ENCODE measurements at regions not wholly inside any gene's neighbourhood (a gene's known extent, or its start where the extent isn't known, plus 50 kb on each side); places are given as distances from the start of the nearest gene placed in this dataset.

GRCh38 chr2:198259496-198259895, 455.1 kb downstream of the PLCL1 start:
- no peak for FAIRE-seq
- no peaks in the 10 kb centered on the region for H3K27me3 ChIP-seq (ENCODE audit: control insufficient read depth, extremely low read depth, insufficient read depth, low read length)
- H3K9me1 ChIP-seq (ENCODE audit: control insufficient read depth, extremely low read depth, insufficient read depth, low read length), result no peaks in the 10 kb centered on the region
- dilution Hi-C loops (cut with MboI; ENCODE audit: extremely low pct_ligation_motif_present, low sequenced_read_pairs), result no loop called here
- no peak overlapping the region for H2AFZ ChIP-seq (ENCODE audit: control insufficient read depth, low read length)
- H3K9ac ChIP-seq (ENCODE audit: control insufficient read depth, extremely low read depth, insufficient read depth, low read length), result no peak overlapping the region
- no peaks in the 10 kb centered on the region for H3K4me1 ChIP-seq (ENCODE audit: control insufficient read depth, extremely low read depth, insufficient read depth, low read length)
- TF ChIP-seq CTCF (optimal IDR thresholded peaks at IDR 0.05 in 1 of 3, IDR thresholded peaks at IDR 0.05 in 1 of 3, conservative IDR thresholded peaks at IDR 0.05 in 1 of 3; ENCODE audit: extremely low read depth in 1 of 3, insufficient read depth in 2 of 3, low read length in 3 of 3) (no peak), EZH2 (IDR thresholded peaks at IDR 0.05; ENCODE audit: low read length) (no peak)
- DNase-seq (ENCODE audit: low read depth, low spot score), result no peak
- no peak overlapping the region for H3K27ac ChIP-seq (ENCODE audit: control insufficient read depth, insufficient read depth, low read length)
- H3K4me3 ChIP-seq (ENCODE audit: control insufficient read depth in 2 of 3, extremely low read depth in 1 of 3, insufficient read depth in 2 of 3, low read depth in 1 of 3, low read length in 3 of 3), result no peak overlapping the region
- H3K36me3 ChIP-seq (ENCODE audit: control insufficient read depth in 2 of 2, extremely low read depth in 1 of 2, insufficient read depth in 2 of 2, low read length in 2 of 2), result no peaks in the 10 kb centered on the region
- no peaks in the 10 kb centered on the region for H4K20me1 ChIP-seq (ENCODE audit: control insufficient read depth, extremely low read depth, insufficient read depth, low read length)
- no peaks in the 10 kb centered on the region for H3K79me2 ChIP-seq (ENCODE audit: control insufficient read depth, insufficient read depth, low read length)
- H3K4me2 ChIP-seq (ENCODE audit: control insufficient read depth, extremely low read depth, insufficient read depth, low read depth, low read length), result no peak overlapping the region
- H3K9me3 ChIP-seq (ENCODE audit: control insufficient read depth, low read depth, low read length), result no peaks in the 10 kb centered on the region

GRCh38 chr2:198254536-198255090, 450.2 kb downstream of the PLCL1 start:
- H3K4me2 ChIP-seq (ENCODE audit: control insufficient read depth, extremely low read depth, insufficient read depth, low read depth, low read length), result no peak overlapping the region
- H3K9me3 ChIP-seq (ENCODE audit: control insufficient read depth, low read depth, low read length), result no peaks in the 10 kb centered on the region
- dilution Hi-C loops (cut with MboI; ENCODE audit: extremely low pct_ligation_motif_present, low sequenced_read_pairs), result no loop called here
- no peak overlapping the region for H3K4me3 ChIP-seq (ENCODE audit: control insufficient read depth in 2 of 3, extremely low read depth in 1 of 3, insufficient read depth in 2 of 3, low read depth in 1 of 3, low read length in 3 of 3)
- H3K9me1 ChIP-seq (ENCODE audit: control insufficient read depth, extremely low read depth, insufficient read depth, low read length), result no peaks in the 10 kb centered on the region
- H3K79me2 ChIP-seq (ENCODE audit: control insufficient read depth, insufficient read depth, low read length), result no peaks in the 10 kb centered on the region
- FAIRE-seq (no peak), DNase-seq (ENCODE audit: low read depth, low spot score) (no peak)
- TF ChIP-seq CTCF (optimal IDR thresholded peaks at IDR 0.05 in 1 of 3, IDR thresholded peaks at IDR 0.05 in 1 of 3, conservative IDR thresholded peaks at IDR 0.05 in 1 of 3; ENCODE audit: extremely low read depth in 1 of 3, insufficient read depth in 2 of 3, low read length in 3 of 3) (no peak), EZH2 (IDR thresholded peaks at IDR 0.05; ENCODE audit: low read length) (no peak)
- no peak overlapping the region for H2AFZ ChIP-seq (ENCODE audit: control insufficient read depth, low read length)
- no peaks in the 10 kb centered on the region for H3K4me1 ChIP-seq (ENCODE audit: control insufficient read depth, extremely low read depth, insufficient read depth, low read length)
- H4K20me1 ChIP-seq (ENCODE audit: control insufficient read depth, extremely low read depth, insufficient read depth, low read length), result no peaks in the 10 kb centered on the region
- no peaks in the 10 kb centered on the region for H3K36me3 ChIP-seq (ENCODE audit: control insufficient read depth in 2 of 2, extremely low read depth in 1 of 2, insufficient read depth in 2 of 2, low read length in 2 of 2)
- H3K27me3 ChIP-seq (ENCODE audit: control insufficient read depth, extremely low read depth, insufficient read depth, low read length), result no peaks in the 10 kb centered on the region
- no peak overlapping the region for H3K9ac ChIP-seq (ENCODE audit: control insufficient read depth, extremely low read depth, insufficient read depth, low read length)
- no peak overlapping the region for H3K27ac ChIP-seq (ENCODE audit: control insufficient read depth, insufficient read depth, low read length)

All from keratinocyte (primary cell).